ENCODE measurements at regions not wholly inside any gene's neighbourhood (a gene's known extent, or its start where the extent isn't known, plus 50 kb on each side); places are given as distances from the start of the nearest gene placed in this dataset.

GRCh38 chr9:12271421-12271891 is 421.7 kb upstream of the TYRP1 start:
- Histone ChIP-seq H3K4me3 (ENCODE audit: low read length in 2 of 2) (no peak overlapping the region), H3K9me3 (ENCODE audit: control insufficient read depth, low read length) (no peaks in the 10 kb centered on the region), H3K27ac (ENCODE audit: low read depth in 1 of 2, low read length in 2 of 2) (no peak overlapping the region), H3K27me3 (ENCODE audit: control insufficient read depth in 1 of 2, insufficient read depth in 2 of 2, low read length in 1 of 2) (no peaks in the 10 kb centered on the region), H3K36me3 (ENCODE audit: control insufficient read depth in 1 of 2, insufficient read depth in 2 of 2, low read length in 1 of 2) (no peaks in the 10 kb centered on the region), H3K4me1 (ENCODE audit: control insufficient read depth in 1 of 2, insufficient read depth in 2 of 2, low read length in 2 of 2) (no peaks in the 10 kb centered on the region)
- no peak for ATAC-seq (ENCODE audit: low FRiP score)
- DNase-seq = no peak
- 29 to 36% methylated on average over 3 of the region's 3 CpGs for WGBS, 2 donors
- intact Hi-C loops (cut with DNase I) = no loop called here

GRCh38 chr9:12272471-12273120 is 420.6 kb upstream of the TYRP1 start:
- 16 to 19% methylated on average over 2 of the region's 2 CpGs for WGBS, 2 donors
- DNase-seq = no peak
- no peak for ATAC-seq (ENCODE audit: low FRiP score)

GRCh38 chr9:12274577-12274976 is 418.6 kb upstream of the TYRP1 start:
- Histone ChIP-seq H3K27ac (ENCODE audit: low read depth in 1 of 2, low read length in 2 of 2) (no peak overlapping the region), H3K4me1 (ENCODE audit: control insufficient read depth in 1 of 2, insufficient read depth in 2 of 2, low read length in 2 of 2) (no peaks in the 10 kb centered on the region), H3K9me3 (ENCODE audit: control insufficient read depth, low read length) (no peaks in the 10 kb centered on the region), H3K27me3 (ENCODE audit: control insufficient read depth in 1 of 2, insufficient read depth in 2 of 2, low read length in 1 of 2) (no peaks in the 10 kb centered on the region), H3K4me3 (ENCODE audit: low read length in 2 of 2) (no peak overlapping the region), H3K36me3 (ENCODE audit: control insufficient read depth in 1 of 2, insufficient read depth in 2 of 2, low read length in 1 of 2) (no peaks in the 10 kb centered on the region)
- peak; percentile 52 for ATAC-seq (ENCODE audit: low FRiP score)
- 12 to 23% methylated on average over 2 of the region's 2 CpGs for WGBS, 2 donors
- no peak for DNase-seq
- intact Hi-C loops (cut with DNase I) = no loop called here

More at GRCh38 chr9:12272471-12273120, 420.6 kb upstream of the TYRP1 start:
- Histone ChIP-seq H3K36me3 (ENCODE audit: control insufficient read depth in 1 of 2, insufficient read depth in 2 of 2, low read length in 1 of 2) (no peaks in the 10 kb centered on the region), H3K4me3 (ENCODE audit: low read length in 2 of 2) (no peak overlapping the region), H3K27ac (ENCODE audit: low read depth in 1 of 2, low read length in 2 of 2) (no peak overlapping the region), H3K9me3 (ENCODE audit: control insufficient read depth, low read length) (no peaks in the 10 kb centered on the region), H3K27me3 (ENCODE audit: control insufficient read depth in 1 of 2, insufficient read depth in 2 of 2, low read length in 1 of 2) (no peaks in the 10 kb centered on the region), H3K4me1 (ENCODE audit: control insufficient read depth in 1 of 2, insufficient read depth in 2 of 2, low read length in 2 of 2) (no peaks in the 10 kb centered on the region)
- intact Hi-C loops (cut with DNase I) = no loop called here

GRCh38 chr9:12276505-12276904 is 416.7 kb upstream of the TYRP1 start:
- Histone ChIP-seq H3K27me3 (ENCODE audit: control insufficient read depth in 1 of 2, insufficient read depth in 2 of 2, low read length in 1 of 2) (no peaks in the 10 kb centered on the region), H3K27ac (ENCODE audit: low read depth in 1 of 2, low read length in 2 of 2) (no peak overlapping the region), H3K4me3 (ENCODE audit: low read length in 2 of 2) (no peak overlapping the region), H3K36me3 (ENCODE audit: control insufficient read depth in 1 of 2, insufficient read depth in 2 of 2, low read length in 1 of 2) (no peaks in the 10 kb centered on the region), H3K4me1 (ENCODE audit: control insufficient read depth in 1 of 2, insufficient read depth in 2 of 2, low read length in 2 of 2) (no peaks in the 10 kb centered on the region), H3K9me3 (ENCODE audit: control insufficient read depth, low read length) (no peaks in the 10 kb centered on the region)
- ATAC-seq (ENCODE audit: low FRiP score) = no peak
- WGBS, 2 donors = 95 to 100% methylated on average over 1 of the region's 1 CpG
- no peak for DNase-seq
- intact Hi-C loops (cut with DNase I) = no loop called here

- intact Hi-C loops (cut with DNase I) = no loop called here
- H3K4me1 ChIP-seq (ENCODE audit: control insufficient read depth in 1 of 2, insufficient read depth in 2 of 2, low read length in 2 of 2) = no peaks in the 10 kb centered on the region
- no peak overlapping the region for H3K4me3 ChIP-seq (ENCODE audit: low read length in 2 of 2)
Observed at GRCh38 chr9:12289711-12290110, 403.5 kb upstream of the TYRP1 start.

GRCh38 chr9:12290166-12290869 is 402.9 kb upstream of the TYRP1 start:
- Histone ChIP-seq H3K9me3 (ENCODE audit: control insufficient read depth, low read length) (no peaks in the 10 kb centered on the region), H3K27me3 (ENCODE audit: control insufficient read depth in 1 of 2, insufficient read depth in 2 of 2, low read length in 1 of 2) (no peaks in the 10 kb centered on the region), H3K4me1 (ENCODE audit: control insufficient read depth in 1 of 2, insufficient read depth in 2 of 2, low read length in 2 of 2) (no peaks in the 10 kb centered on the region), H3K4me3 (ENCODE audit: low read length in 2 of 2) (no peak overlapping the region), H3K27ac (ENCODE audit: low read depth in 1 of 2, low read length in 2 of 2) (no peak overlapping the region), H3K36me3 (ENCODE audit: control insufficient read depth in 1 of 2, insufficient read depth in 2 of 2, low read length in 1 of 2) (no peaks in the 10 kb centered on the region)
- peak in 1 of 2 donors; percentile 51 for DNase-seq
- intact Hi-C loops (cut with DNase I) = no loop called here
- 65 to 87% methylated on average over 3 of the region's 3 CpGs for WGBS, 2 donors
- ATAC-seq (ENCODE audit: low FRiP score) = peak; percentile 33

More at GRCh38 chr9:12289711-12290110, 403.5 kb upstream of the TYRP1 start:
- H3K36me3 ChIP-seq (ENCODE audit: control insufficient read depth in 1 of 2, insufficient read depth in 2 of 2, low read length in 1 of 2) = no peaks in the 10 kb centered on the region
- H3K27ac ChIP-seq (ENCODE audit: low read depth in 1 of 2, low read length in 2 of 2) = no peak overlapping the region
- no peaks in the 10 kb centered on the region for H3K27me3 ChIP-seq (ENCODE audit: control insufficient read depth in 1 of 2, insufficient read depth in 2 of 2, low read length in 1 of 2)
- H3K9me3 ChIP-seq (ENCODE audit: control insufficient read depth, low read length) = no peaks in the 10 kb centered on the region
- ATAC-seq (ENCODE audit: low FRiP score) (no peak), DNase-seq (no peak)

GRCh38 chr9:12305211-12305610 is 388.0 kb upstream of the TYRP1 start:
- Histone ChIP-seq H3K27ac (ENCODE audit: low read depth in 1 of 2, low read length in 2 of 2) (no peak overlapping the region), H3K27me3 (ENCODE audit: control insufficient read depth in 1 of 2, insufficient read depth in 2 of 2, low read length in 1 of 2) (no peaks in the 10 kb centered on the region), H3K9me3 (ENCODE audit: control insufficient read depth, low read length) (no peaks in the 10 kb centered on the region), H3K4me3 (ENCODE audit: low read length in 2 of 2) (no peak overlapping the region), H3K36me3 (ENCODE audit: control insufficient read depth in 1 of 2, insufficient read depth in 2 of 2, low read length in 1 of 2) (no peaks in the 10 kb centered on the region), H3K4me1 (ENCODE audit: control insufficient read depth in 1 of 2, insufficient read depth in 2 of 2, low read length in 2 of 2) (no peaks in the 10 kb centered on the region)
- intact Hi-C loops (cut with DNase I) = no loop called here
- no peak for ATAC-seq (ENCODE audit: low FRiP score)
- no peak for DNase-seq
- 96 to 97% methylated on average over 1 of the region's 1 CpG for WGBS, 2 donors

GRCh38 chr9:12314589-12314988 is 378.6 kb upstream of the TYRP1 start:
- no peak for ATAC-seq (ENCODE audit: low FRiP score)
- no peak for DNase-seq
- Histone ChIP-seq H3K4me3 (ENCODE audit: low read length in 2 of 2) (no peak overlapping the region), H3K27me3 (ENCODE audit: control insufficient read depth in 1 of 2, insufficient read depth in 2 of 2, low read length in 1 of 2) (no peaks in the 10 kb centered on the region), H3K27ac (ENCODE audit: low read depth in 1 of 2, low read length in 2 of 2) (no peak overlapping the region), H3K36me3 (ENCODE audit: control insufficient read depth in 1 of 2, insufficient read depth in 2 of 2, low read length in 1 of 2) (no peaks in the 10 kb centered on the region), H3K9me3 (ENCODE audit: control insufficient read depth, low read length) (no peaks in the 10 kb centered on the region), H3K4me1 (ENCODE audit: control insufficient read depth in 1 of 2, insufficient read depth in 2 of 2, low read length in 2 of 2) (no peaks in the 10 kb centered on the region)
- intact Hi-C loops (cut with DNase I) = no loop called here
- 61 to 70% methylated on average over 4 of the region's 4 CpGs for WGBS, 2 donors
